GM18508 (cell line): ENCODE measurements at regions not wholly inside any gene's neighbourhood (a gene's known extent, or its start where the extent isn't known, plus 50 kb on each side); places are given as distances from the start of the nearest gene placed in this dataset.

Source experiments
- ATAC-seq: cut with Tn5 transposase; IDR thresholded peaks from one replicate; pipeline ENCODE4 v1.9.1; 2021; ENCODE audit warnings: moderate number of reproducible peaks; ENCODE audit not compliant: insufficient read depth, unreplicated experiment

- ATAC-seq: no peak
These were observed 308.1 kb upstream of the PFKP start for GRCh38 chr10:2759233-2759632.

DNA sequence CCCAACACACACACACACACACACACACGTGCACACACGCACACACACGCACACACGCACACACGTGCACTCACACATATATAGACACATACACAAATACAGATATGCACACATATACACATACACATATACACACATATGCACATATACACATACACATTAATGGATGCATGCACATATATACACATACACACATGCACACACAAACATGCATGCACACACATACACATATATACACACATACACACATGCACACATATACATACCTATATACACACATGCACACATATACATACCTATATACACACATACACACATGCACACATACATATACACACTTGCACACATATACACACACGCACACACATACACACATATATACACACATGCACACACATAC, 312.4 kb upstream of the PFKP start:
- no peak for ATAC-seq

GRCh38 chr10:2748287-2748686, 319.1 kb upstream of the PFKP start:
- no peak for ATAC-seq

DNA sequence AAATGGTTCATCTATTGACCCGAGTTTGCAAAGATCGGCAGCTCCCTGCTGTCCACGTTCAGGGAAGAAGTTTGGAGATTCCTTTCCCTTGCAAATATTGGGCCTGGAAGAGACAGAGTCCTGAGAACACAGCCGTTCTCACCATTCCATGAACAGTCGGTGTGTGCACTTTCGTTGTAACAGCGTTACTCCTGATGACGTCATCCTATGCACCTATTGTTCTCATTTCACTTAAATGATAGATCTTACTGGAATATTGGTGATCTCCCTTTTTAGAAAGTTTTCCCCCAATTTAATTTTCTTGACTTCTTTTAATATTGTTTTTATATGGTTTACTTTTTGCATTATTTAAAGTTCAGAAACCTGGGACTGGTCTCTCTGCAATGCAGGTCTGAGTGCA, 320.7 kb upstream of the PFKP start:
- no peak for ATAC-seq

GRCh38 chr10:2745666-2746065, 321.7 kb upstream of the PFKP start:
- ATAC-seq: no peak

DNA sequence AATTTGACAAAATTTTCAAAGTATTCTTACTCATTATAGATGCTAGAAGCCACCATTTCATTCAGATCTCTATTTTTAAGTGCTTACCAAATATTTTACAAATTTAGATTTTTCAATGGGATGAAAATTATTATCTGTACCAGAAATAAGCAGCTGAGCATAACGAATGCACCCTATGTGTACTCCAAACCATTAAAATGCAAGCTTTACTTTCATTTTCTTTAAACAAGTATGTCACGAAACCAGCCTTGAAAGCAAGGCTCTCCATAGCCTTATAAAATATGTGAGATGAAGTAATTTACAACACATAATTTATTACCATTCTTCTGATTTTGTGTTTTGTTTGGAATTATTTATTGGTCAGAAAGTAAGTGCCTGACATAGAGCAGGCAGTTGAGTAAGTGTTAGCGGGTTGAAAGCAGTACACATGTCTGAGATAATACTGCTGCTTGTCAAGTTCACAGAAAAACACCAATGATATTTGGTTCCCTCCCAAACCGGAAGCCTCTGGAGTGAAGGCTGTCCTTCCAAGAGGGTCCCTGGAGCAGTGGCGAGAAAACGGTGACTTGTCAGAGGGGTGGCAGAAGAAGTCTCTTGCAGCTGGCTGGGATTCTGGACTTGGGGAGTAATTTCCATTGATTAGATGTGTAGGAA, 322.7 kb upstream of the PFKP start:
- no peak for ATAC-seq

- no peak for ATAC-seq
These were observed 332.7 kb upstream of the PFKP start for GRCh38 chr10:2734603-2735002.

GRCh38 chr10:2733278-2733963, 333.9 kb upstream of the PFKP start:
- no peak for ATAC-seq

GRCh38 chr10:2731940-2732339, 335.4 kb upstream of the PFKP start:
- no peak for ATAC-seq

DNA sequence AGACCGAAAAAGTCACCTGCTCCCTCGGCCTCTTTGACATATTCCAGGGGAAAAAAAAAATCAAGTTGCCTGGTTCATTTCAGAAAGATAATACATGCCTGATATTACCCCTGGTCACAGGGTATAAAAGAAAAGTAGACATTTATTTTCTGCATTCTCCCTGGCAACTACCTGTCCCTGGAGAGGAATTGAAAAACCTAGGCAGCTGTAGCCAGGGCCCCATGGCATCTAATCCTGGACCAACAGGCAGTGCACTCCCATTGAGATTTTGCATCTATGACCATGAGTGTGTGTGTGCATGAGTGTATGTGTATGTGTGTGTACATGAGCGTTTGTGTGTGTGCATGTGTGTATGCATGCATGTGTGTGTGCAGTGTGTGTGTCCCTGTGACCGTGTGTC, 338.2 kb upstream of the PFKP start:
- no peak for ATAC-seq

DNA sequence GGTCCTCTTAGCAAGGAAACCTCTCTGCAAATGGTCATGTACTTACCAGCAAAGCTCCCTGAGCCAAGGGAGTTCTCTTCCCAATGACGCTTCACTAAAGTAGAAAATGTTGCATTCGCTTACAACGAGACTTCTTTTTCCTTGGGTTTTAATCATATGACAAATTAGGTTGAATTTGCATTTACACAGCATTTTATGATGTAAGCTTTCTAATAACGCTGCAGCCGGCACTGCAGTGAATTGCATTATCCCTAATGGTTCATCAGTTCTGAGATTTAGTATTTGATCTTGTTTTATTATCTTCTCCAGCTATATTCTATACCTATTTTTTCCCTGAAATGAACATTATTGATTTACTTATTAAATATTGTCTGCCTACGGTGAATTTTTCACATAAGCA, 339.3 kb upstream of the PFKP start:
- ATAC-seq: no peak

DNA sequence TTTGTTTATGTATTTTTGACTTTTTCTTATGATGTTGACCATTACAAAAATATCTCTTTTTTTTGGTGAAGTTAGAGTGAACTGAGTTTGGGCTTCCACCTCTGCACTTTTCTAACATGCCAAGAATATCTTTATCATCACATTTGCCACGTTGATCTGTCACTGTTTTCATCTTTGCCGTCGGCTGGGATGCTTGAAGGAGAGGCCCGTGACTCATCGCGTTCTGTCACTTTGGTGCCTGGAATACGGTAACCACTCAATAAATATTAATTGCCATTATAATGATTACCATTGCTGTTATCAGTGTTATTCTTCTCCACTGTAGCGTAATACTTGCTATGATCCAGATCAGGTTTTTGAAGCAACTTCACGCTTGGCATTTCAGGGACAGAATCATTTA, 350.8 kb upstream of the PFKP start:
- ATAC-seq: no peak

- ATAC-seq: no peak
These were observed 352.8 kb upstream of the PFKP start for GRCh38 chr10:2714597-2714996.

DNA sequence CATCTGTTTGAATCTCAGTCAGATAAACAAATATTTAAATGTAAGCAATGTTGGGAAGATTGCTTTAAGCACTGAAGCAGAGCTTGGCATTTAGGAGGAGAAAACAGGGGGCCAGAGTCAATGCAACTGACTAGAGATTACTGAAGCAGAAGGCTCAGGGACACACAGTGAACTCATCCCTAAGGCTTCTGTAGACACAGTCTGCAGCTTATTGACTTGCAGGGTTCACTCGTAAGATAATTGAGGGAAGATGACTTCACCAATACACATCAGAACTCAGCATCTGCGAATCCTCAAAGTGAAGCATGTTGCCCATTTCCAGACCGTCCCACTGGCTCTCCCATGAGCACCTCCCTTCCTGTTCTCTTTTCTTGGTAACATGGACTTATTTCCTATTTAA, 363.4 kb upstream of the PFKP start:
- no peak for ATAC-seq

DNA sequence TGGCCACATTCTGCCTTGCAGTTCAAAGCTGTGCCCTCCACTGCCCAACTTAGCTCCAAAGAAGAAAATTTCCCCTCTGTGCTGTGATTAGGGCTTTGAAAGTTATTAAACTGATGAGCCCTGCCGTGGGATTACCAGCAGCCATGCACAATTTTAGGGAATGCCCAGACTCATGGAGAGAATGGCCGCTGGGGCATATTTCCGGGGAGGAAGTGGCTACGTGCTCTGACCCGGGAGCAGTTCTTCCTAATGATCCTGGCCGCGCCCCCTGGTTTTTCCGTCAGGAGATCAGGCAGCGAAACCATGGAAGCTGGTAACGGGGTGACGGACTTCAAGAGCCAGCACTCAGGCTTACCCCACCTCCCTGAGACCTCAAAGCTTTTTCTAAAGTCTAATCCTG, 365.5 kb upstream of the PFKP start:
- no peak for ATAC-seq

GRCh38 chr10:2700626-2701305, 366.6 kb upstream of the PFKP start:
- ATAC-seq: peak; percentile 51

DNA sequence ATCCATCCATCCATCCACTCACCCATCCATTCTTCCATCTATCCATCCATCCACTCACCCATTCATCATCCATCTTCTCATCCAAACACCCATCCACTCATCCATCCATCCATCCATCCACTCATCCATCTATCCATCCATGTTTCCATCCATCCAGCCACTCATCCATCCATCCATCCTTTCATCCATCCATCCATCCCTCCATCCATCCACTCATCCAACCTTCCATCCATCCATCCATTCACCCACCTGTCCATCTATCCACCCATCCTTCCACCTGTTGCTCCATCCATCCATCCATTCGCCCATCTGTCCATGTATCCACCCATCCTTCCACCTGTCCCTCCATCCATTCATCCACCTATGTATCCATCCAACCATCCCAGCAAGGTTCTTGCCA, 378.4 kb upstream of the PFKP start:
- ATAC-seq: no peak

GRCh38 chr10:2686691-2687090, 380.7 kb upstream of the PFKP start:
- no peak for ATAC-seq

DNA sequence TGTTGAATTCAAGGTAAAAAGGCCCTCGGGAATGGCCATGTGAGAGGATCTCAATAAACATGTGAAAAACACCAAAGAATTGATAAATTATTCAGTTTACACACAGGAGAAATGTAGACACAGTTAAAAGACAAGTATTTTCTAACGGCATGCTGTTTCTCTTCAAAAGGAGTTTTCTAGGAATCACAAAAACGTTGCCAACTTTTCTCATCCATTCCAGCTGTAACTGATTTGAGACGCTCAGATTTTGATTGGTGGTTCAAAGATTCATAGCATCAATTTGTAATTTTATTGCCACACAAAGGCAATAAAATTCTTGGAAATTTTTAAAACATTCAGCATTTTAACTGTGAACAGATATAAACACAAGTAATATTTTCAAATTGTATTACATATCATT, 384.9 kb upstream of the PFKP start:
- ATAC-seq: no peak

- no peak for ATAC-seq
These were observed 385.5 kb upstream of the PFKP start for GRCh38 chr10:2681891-2682290.

DNA sequence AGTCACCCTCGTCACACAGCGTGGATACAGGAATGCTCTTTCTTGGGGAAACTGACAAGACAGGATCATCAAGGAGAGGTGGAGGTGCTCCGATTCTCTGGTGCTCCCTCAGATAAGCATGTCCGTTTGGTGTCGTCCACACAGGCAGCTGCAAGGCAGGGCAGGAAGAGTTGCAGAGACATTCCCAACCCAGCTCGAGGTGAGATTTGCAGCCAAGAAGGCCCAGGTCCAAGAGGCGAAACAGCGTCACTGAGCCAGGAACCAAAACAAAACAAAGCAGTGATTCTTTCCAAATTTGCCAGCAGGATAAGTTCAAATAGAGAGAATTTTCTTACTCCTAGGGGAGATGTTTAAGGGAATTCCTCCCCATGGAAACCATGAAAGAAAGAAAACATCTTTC, 386.5 kb upstream of the PFKP start:
- ATAC-seq: no peak

DNA sequence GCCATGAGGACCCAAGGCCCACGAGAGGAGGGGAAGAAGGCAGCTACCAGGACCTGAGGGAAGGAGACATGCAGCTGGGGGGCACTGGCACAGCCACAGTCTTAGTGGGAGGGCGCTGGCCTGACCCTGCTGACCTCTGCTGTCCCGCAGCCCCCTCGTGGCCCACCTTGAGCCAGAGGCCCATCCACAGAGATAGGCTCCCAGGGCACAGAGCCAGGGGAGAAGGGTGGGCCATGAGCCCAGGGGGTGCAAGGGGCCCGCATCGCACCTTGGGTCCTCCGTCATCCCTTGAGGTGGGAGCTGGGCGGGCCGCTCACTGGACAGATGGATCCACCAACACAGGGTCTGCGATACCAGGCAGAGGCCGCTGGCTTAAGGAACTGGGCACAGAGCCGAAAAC, 387.7 kb upstream of the PFKP start:
- ATAC-seq: no peak
